ENCODE measurements at regions not wholly inside any gene's neighbourhood (a gene's known extent, or its start where the extent isn't known, plus 50 kb on each side); places are given as distances from the start of the nearest gene placed in this dataset.

DNA sequence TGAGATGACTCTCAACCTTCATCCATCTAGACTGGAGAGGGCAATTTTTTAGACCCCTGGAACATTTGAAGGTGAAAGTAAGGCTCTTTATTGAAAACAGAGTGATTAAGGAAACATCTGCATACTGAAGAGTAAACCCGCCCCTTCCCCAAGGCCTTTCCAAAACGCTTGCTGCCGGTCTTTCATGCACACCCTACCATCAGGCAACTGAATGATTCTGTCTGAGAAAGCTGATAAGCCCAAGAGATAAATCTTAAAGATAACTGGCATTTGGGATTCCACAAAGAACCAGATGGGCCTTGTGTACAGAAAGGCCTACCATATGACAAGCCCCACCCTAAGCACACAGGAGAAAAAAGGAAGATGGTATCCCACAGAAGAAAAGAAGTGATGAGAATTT, 54.4 kb upstream of the PIK3R1 start:
- Histone ChIP-seq H3K27me3 (no peaks in the 10 kb centered on the region), H3K9me3 (no peaks in the 10 kb centered on the region), H3K36me3 (no peaks in the 10 kb centered on the region), H3K4me3 (no peak overlapping the region)
- DNase-seq = no peak

DNA sequence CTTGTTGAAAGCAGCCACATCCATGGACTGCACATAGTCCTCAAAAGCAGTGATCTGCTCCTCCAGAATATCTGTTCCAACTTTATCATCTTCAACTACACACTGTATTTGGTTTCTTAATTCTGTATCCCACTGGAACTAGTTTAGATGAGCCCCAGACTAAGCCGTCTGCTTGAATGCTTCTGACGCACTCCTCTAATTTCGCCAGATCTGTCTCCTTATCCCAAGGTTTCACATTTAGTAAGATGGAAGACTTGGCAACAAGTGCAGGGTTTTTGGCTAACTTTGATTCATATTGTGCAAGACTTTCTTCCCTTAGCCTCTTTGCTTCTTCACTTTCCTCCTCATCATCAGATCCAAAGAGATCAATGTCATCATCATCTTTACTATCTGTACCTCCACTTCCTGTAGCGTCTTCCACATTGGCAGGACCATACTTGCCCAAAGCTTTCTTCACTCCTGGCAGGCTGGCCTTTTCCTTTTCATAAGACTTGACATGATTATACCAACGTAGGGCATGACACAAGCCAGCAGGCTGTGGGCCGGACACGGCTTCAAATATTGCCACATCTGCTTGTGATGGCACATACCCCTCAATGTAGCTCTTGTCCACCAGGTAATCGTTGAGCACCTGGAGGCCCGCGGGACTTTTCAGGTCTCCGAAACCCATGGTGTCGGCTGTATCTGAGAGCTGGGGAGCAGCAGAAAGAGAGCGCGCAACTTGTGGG, 56.2 kb upstream of the PIK3R1 start:
- Histone ChIP-seq H3K27me3 (no peaks in the 10 kb centered on the region), H3K4me3 (no peak overlapping the region), H3K9me3 (no peaks in the 10 kb centered on the region), H3K36me3 (no peaks in the 10 kb centered on the region)
- no peak for DNase-seq

DNA sequence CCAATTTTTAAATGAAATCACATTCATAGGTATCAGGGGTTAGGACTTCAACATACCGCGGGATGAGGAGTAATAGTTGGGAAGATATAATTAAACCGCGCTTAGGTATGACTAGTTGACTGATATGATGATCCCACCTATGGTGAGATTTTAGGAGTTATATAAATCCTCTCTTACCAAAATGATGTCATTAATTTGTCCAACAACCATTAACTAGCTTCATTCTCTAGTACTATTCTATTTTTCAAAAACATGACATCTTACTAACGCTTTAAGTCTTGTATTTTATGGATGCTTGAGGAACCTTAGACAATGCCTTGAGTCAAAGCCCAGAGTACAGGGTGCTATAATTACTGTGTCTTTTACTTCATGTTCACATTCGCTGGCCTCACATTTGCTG, 59.6 kb upstream of the PIK3R1 start:
- Histone ChIP-seq H3K9me3 (no peaks in the 10 kb centered on the region), H3K36me3 (no peaks in the 10 kb centered on the region), H3K27me3 (no peaks in the 10 kb centered on the region), H3K4me3 (no peak overlapping the region)
- DNase-seq = no peak

DNA sequence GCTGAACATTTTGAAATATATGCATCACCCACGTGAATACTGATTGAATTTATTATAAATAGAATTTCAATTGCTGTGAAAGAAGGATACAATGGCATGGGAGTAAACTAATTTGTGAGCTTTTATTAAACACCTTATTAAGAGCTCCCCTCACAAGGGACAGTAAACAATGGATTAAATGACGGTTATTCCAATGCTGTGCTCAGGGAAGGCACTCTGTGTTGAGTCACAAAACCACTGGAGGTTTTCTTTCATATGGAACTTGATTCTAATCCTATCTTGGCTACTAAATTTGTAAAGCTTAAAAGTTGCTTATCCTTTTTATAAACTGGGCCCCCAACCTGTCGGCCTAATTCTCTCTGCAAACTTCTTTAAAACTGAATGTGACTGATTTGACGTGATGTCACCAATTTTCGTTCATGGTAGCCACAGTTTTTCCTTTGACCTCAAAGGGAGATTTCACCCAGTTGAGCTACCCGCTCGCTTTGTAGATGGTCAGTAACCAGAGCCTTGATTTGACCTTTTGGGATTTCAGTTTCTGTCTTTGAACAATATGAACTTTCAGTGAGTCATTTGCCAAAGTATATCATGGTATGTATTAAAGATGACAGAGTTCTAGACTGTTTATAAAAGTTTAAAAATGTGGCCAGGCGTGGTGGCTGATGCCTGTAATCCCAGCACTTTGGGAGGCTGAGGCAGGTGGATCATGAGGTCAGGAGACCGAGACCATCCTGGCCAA, 61.3 kb upstream of the PIK3R1 start:
- no peak overlapping the region for H3K4me3 ChIP-seq
- no peaks in the 10 kb centered on the region for H3K9me3 ChIP-seq
- DNase-seq = no peak
- H3K36me3 ChIP-seq = no peaks in the 10 kb centered on the region
- H3K27me3 ChIP-seq = no peaks in the 10 kb centered on the region

DNA sequence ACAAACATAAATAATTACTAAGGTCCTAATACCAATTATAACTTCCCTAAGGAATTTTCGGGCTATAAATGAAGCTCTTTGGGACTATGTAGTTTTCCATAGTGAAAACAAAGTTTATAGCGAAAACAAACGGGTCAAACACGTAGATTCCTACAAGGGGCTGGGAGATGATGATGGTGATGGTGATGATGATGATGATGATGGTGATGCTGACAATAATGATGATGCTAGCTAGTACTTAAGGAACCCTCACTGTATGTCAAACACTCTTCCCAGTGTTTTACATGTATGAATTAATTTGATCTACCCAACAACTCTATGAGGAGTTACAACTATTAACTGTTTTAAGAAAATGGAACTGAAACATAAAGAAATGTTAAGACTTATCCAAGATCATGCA, 63.7 kb upstream of the PIK3R1 start:
- H3K9me3 ChIP-seq = no peaks in the 10 kb centered on the region
- H3K27me3 ChIP-seq = no peaks in the 10 kb centered on the region
- DNase-seq = no peak
- H3K36me3 ChIP-seq = no peaks in the 10 kb centered on the region
- no peak overlapping the region for H3K4me3 ChIP-seq

DNA sequence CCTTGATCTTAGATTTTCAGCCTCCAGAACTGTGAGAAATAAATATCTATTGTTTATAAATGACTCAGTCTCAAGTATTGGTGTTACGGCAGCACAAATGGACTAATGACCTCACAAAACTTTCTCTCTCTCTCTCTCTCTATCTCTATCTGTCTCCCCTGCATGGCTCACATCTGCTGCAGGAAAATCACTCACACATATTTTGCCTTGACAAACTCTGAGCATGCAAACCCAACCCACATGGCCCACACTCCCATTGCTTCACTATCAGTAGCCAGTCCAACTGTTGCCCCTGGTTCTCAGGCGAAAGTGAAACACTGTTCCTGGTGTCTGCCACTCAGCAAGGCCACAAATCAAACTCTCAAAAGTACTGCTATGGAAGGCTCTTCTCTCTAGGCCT, 66.4 kb upstream of the PIK3R1 start:
- no peaks in the 10 kb centered on the region for H3K36me3 ChIP-seq
- no peak for DNase-seq
- no peak overlapping the region for H3K4me3 ChIP-seq
- H3K9me3 ChIP-seq = no peaks in the 10 kb centered on the region
- no peaks in the 10 kb centered on the region for H3K27me3 ChIP-seq

DNA sequence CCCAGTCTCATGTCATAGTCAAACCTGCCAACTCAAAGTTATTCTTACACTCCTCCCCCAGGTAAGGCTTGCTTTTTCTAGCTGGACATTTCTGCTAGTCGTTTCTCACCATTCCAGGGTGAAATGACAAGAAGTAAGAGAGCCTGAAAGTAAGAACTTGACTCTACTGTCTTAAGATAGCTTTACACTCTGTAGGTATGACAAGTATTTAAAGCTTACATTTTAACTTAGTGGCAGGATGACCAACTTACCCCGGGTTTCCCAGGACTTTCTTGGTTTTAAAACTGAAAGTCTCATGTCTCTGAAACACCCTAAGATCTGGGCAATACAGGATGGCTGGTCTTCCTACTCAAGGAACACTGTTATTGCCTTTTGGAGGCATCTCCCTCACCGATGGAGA, 67.5 kb upstream of the PIK3R1 start:
- DNase-seq = no peak
- Histone ChIP-seq H3K27me3 (no peaks in the 10 kb centered on the region), H3K9me3 (peaks cover 4% of the 10 kb centered on the region), H3K4me3 (no peak overlapping the region), H3K36me3 (no peaks in the 10 kb centered on the region)

DNA sequence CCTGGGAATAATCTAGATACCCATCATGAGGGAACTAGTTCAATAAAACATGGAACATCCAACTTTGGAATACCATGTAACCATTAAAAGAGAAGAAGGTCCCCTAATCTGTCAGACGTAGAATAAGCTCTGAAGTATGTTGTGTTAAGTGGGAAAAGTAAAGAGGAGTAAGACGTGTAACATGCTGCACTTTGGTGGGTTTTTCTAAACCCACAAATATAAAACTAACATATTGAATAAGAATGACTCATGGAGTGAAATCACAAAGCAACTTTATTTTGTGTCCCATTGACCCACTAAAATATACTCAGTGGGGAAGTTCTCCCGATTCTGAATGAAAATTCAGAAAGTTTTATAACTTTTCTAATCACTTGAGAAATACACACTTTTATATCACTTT, 67.9 kb upstream of the PIK3R1 start:
- Histone ChIP-seq H3K27me3 (no peaks in the 10 kb centered on the region), H3K9me3 (peaks cover 4% of the 10 kb centered on the region), H3K36me3 (no peaks in the 10 kb centered on the region), H3K4me3 (no peak overlapping the region)
- no peak for DNase-seq

DNA sequence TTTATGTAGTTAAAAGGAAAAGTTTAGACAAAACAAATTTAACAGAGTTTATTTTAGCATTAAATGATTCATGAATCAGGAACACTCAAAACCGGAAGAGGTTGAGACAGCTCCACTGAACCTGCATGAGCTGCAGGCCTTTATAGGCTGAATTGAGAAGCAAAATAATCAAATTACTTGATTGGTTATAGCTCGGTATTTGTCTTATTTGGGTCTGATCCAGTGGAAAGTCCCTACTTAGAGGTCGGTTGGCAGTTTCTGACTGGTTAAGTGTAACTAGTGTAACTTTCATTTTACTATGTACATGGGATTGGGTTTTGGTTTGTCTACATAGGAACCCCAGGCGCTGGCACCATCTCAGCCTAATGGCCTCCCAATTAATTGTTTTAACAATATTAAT, 74.1 kb upstream of the PIK3R1 start:
- Histone ChIP-seq H3K27me3 (no peaks in the 10 kb centered on the region), H3K4me3 (no peak overlapping the region), H3K9me3 (peaks cover 4% of the 10 kb centered on the region), H3K36me3 (no peaks in the 10 kb centered on the region)
- peak; percentile 9 for DNase-seq

DNA sequence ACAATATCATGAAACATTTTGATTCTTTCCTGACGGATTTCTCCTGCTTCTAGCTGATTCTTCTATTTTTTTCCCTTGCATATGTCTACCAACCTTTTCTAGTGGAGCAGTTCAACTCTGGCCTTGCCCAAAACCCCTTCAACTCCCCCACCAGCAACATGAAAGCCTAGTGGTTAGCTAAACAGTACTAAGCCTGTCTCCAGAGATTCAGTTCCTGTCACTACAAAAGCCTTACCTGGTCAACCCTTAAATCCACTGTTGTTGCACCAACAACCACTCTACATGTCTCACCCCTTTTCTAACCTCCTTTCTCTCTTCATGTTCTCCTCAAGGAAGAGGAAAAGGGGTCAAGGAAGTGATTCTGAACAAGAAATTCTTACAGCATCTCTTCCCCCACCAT, 74.8 kb upstream of the PIK3R1 start:
- H3K36me3 ChIP-seq = no peaks in the 10 kb centered on the region
- DNase-seq = no peak
- H3K27me3 ChIP-seq = no peaks in the 10 kb centered on the region
- peaks cover 4% of the 10 kb centered on the region for H3K9me3 ChIP-seq
- H3K4me3 ChIP-seq = no peak overlapping the region

DNA sequence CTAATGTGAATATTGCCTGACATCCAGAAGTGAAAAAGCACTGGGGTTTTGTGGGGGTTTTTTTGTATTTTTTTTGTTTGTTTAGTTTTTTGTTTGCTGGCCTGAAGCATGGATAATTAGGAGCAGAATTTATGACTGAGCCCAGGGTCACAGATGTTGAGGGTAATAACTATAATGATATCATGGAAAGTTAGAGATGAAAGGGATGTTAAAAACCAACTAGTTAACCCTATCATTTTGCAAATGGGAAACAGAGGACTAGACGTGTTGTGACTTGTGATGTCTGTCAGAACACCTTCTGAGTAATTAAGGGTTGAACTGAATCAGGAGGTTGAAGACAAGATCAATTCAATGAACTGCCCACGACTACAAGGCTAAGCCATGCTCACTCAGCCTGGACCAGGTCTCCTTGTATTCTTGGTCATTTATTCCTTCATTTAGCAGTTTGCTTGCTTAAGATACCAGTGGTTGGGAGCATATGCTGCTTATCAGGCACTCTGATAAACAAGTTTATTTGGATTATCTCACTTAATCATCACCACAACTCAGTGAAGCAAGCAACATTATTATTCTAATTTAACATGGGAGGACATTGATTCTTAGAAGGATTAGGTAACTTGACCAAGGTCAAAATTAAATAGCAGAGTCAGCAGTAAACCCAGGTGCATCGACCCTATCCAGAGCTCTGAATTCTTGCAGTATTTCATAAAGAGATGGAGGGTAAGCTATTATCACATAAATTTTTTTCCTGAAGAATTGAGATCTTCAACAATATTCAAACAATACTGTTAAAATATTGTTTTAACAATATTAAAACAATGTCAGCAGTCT, 75.7 kb upstream of the PIK3R1 start:
- peaks cover 4% of the 10 kb centered on the region for H3K9me3 ChIP-seq
- no peaks in the 10 kb centered on the region for H3K27me3 ChIP-seq
- H3K36me3 ChIP-seq = no peaks in the 10 kb centered on the region
- DNase-seq = no peak
- no peak overlapping the region for H3K4me3 ChIP-seq

DNA sequence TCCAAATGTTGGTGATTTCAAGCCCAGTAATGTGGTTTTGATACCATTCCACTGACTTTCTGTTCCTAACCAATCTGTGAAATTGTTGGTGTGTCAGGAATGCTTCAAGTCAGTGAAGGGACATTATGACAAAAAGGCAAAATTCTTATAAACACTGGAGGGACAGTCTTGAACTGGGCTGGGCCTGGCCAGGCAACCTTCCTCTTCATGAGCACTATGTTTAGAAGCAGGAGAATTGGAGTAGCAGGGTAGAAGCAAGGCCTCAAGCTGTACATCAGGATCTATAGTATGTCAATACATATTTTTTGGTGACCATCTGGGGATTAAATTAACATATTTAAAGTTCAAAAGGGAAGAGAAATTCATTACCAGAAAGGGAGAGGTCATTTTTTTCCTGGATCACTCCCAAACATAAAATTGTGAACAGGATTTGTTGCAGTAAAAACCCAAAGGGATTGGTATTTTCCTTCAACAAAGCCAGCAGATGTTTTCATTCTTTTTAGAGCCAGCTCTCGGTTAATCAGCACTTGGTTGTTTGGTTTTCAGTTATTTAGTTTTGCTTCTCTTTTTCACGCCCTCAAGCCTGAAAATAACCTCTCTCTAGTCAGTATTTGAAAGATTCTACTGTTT, 77.9 kb upstream of the PIK3R1 start:
- no peak for DNase-seq
- no peaks in the 10 kb centered on the region for H3K27me3 ChIP-seq

DNA sequence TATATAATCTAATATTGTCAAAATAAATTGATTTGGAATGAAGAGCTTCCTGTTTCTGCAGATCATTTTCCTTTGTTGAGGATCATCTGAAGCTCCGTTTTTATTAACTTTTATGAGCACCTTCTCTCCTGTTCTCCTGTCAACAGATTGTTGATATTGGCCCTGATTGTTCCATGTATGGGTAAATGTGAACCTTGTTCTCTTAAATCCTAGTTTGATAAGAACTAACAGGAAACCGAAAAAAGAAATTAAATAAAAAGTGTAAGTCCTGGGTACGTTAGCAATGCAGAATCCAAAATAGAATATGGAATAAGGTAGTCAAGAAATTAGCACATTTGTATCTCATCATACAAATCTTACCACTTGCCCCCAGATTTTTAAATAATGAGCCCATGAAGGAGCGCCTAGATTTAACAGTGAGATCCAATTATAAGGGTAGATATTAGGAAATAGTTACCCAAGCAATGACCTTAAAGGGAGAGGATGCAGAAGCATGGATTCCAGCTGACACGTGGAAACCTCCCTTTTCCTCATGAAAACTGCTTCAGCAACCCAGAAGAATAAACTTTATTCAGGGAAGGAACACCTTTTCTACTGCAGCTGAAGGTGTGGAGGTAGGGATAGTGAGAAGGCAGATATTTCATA, 80.8 kb upstream of the PIK3R1 start:
- H3K27me3 ChIP-seq = no peaks in the 10 kb centered on the region
- H3K4me3 ChIP-seq = no peak overlapping the region
- no peaks in the 10 kb centered on the region for H3K9me3 ChIP-seq
- H3K36me3 ChIP-seq = no peaks in the 10 kb centered on the region
- no peak for DNase-seq

More for the DNA sequence above, 77.9 kb upstream of the PIK3R1 start:
- H3K9me3 ChIP-seq = no peaks in the 10 kb centered on the region
- no peak overlapping the region for H3K4me3 ChIP-seq
- H3K36me3 ChIP-seq = no peaks in the 10 kb centered on the region

DNA sequence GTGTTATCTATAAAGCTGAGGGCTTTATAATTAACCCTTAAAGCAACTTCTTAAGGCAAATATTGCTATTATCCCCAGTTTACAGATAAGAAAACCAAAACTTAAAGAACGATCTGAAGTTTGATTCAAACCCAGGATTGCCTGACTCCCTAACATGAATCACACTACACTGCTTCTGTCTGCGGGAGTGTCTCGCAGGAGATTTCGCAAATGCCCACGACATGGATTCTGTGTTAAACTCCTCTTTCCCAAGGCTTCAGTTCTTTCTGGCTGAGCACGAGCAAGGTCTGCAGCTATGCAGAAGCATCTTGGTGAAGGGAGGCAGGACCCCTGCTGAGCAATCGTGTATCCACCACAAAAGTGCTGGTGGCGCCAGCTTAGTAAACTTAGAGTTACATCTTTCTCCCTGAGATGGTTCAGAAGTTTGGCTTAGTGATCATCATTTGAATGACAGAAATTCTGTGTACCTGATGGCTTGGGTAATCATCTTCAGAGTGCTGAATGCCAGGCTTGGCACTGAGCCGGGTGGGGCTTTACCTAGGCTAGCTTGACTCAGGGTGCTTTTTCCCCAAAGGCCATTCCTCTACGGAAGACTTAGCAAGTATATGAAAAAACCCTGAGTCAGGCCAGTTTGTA, 81.4 kb upstream of the PIK3R1 start:
- Histone ChIP-seq H3K36me3 (no peaks in the 10 kb centered on the region), H3K4me3 (no peak overlapping the region), H3K9me3 (no peaks in the 10 kb centered on the region), H3K27me3 (no peaks in the 10 kb centered on the region)
- DNase-seq = peak; percentile 47

DNA sequence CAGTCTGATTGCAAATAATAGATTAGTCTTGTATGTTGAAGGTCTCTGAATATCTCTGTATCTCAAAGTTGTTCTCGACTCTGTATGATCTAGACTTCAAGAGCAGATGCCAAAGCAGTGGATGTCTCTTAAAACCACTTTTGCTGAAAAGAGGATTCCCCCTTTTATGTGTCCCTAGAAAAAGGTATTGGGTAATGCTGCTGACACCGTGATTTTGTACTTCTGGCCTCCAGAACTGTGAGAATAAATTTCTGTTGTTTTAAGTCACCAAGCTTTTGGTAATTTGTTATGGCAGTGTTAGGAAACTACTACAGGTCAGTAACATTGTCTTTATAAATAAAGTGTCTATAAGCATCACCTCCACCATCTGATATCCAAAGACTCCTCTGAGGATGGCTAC, 85.3 kb upstream of the PIK3R1 start:
- Histone ChIP-seq H3K36me3 (no peaks in the 10 kb centered on the region), H3K9me3 (no peaks in the 10 kb centered on the region), H3K4me3 (no peak overlapping the region), H3K27me3 (no peaks in the 10 kb centered on the region)
- DNase-seq = no peak

DNA sequence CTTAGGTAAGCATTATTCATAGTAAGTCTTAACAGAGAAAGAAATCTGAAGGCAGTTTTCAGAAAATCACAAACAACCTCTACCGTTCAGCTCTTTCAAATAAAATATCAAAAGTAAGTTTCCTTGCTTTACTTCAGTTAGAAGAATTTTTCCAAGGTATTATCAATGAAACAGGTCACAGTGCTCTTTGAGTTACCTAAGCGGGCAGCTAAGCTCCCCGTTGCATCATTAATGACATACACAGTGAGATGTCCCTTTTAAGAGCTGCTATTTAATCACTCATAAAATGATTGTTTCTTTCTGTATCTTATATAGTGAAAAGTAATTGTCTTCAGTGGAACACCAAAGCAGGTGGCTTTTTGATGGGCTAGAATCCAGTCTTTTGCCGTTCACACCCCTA, 86.2 kb upstream of the PIK3R1 start:
- DNase-seq = no peak
- no peaks in the 10 kb centered on the region for H3K36me3 ChIP-seq
- H3K27me3 ChIP-seq = no peaks in the 10 kb centered on the region
- no peaks in the 10 kb centered on the region for H3K9me3 ChIP-seq
- no peak overlapping the region for H3K4me3 ChIP-seq
